HEK293 (cell line): ENCODE measurements at regions not wholly inside any gene's neighbourhood (a gene's known extent, or its start where the extent isn't known, plus 50 kb on each side); places are given as distances from the start of the nearest gene placed in this dataset.

Experiments used
- CTCF ChIA-PET: fragments of 350-600 bp; formaldehyde crosslinking; extraction: SDS; loops from one replicate; lab custom pipeline; 2021; ENCODE audit warnings: antibody characterized with exemption; lab: Yijun Ruan, JAX
- POLR2A ChIA-PET: fragments of 300-600 bp; formaldehyde crosslinking; extraction: SDS; loops from one replicate; lab custom pipeline; 2020; ENCODE audit warnings: antibody characterized with exemption, inconsistent platforms; lab: Yijun Ruan, JAX
- H3K27ac ChIP-seq: fragments of 200-500 bp; sonication (Bioruptor generic); 2 replicates; pipeline ENCODE4 v1.5.1; 2014; ENCODE audit warnings: low read depth, low read length, control low read depth, inconsistent platforms; ENCODE audit errors: extremely low read depth
- H3K36me3 ChIP-seq, 2 experiments: fragments of 200-500 bp in 1 of 2; sonication (Bioruptor generic) in 1 of 2; 1 replicate in 1 of 2; 2 replicates in 1 of 2; pipeline ENCODE4 v1.5.1; 2014 to 2017; ENCODE audit warnings: inconsistent platforms in 2 of 2, low read length in 2 of 2; ENCODE audit not compliant: control insufficient read depth in 2 of 2, insufficient read depth in 1 of 2
- H3K4me1 ChIP-seq: fragments of 200-500 bp; sonication (Bioruptor generic); 2 replicates; pipeline ENCODE4 v1.5.1; 2014; ENCODE audit warnings: mild to moderate bottlenecking, low read length, inconsistent platforms; ENCODE audit not compliant: control insufficient read depth, insufficient read depth
- H3K4me3 ChIP-seq: 2 replicates; pipeline ENCODE4 v1.5.1; 2011; ENCODE audit warnings: low read depth, mild to moderate bottlenecking, control low read depth, low read length, moderate library complexity
- H3K9me3 ChIP-seq: fragments of 200-500 bp; sonication (Bioruptor generic); 2 replicates; pipeline ENCODE4 v1.5.1; 2014; ENCODE audit warnings: low read depth, low read length, inconsistent platforms; ENCODE audit not compliant: control insufficient read depth, insufficient read depth
- BCL11A ChIP-seq: fragments of 450-650 bp; formaldehyde crosslinking; IDR thresholded peaks from 2 replicates; pipeline ENCODE4 v1.5.1; 2016; ENCODE audit warnings: low read depth, missing biosample characterization, missing genetic modification characterization
- EGR2 ChIP-seq: fragments of 450-650 bp; formaldehyde crosslinking; IDR thresholded peaks from 2 replicates; pipeline ENCODE4 v1.5.1; 2016; ENCODE audit warnings: low read depth, missing biosample characterization, missing genetic modification characterization
- GLIS2 ChIP-seq: fragments of 450-650 bp; formaldehyde crosslinking; IDR thresholded peaks from 2 replicates; pipeline ENCODE4 v1.5.1; 2016; ENCODE audit warnings: missing biosample characterization, missing genetic modification characterization
- ZEB2 ChIP-seq: fragments of 450-650 bp; formaldehyde crosslinking; IDR thresholded peaks from 2 replicates; pipeline ENCODE4 v1.5.1; 2016; ENCODE audit warnings: missing biosample characterization, missing genetic modification characterization
- ZFP37 ChIP-seq: fragments of 450-650 bp; formaldehyde crosslinking; IDR thresholded peaks from 2 replicates; pipeline ENCODE4 v1.5.1; 2016; ENCODE audit warnings: missing biosample characterization, missing genetic modification characterization
- ZFP41 ChIP-seq: fragments of 450-650 bp; formaldehyde crosslinking; IDR thresholded peaks from 2 replicates; pipeline ENCODE4 v1.5.1; 2016; ENCODE audit warnings: missing biosample characterization, missing genetic modification characterization, borderline replicate concordance
- ZNF121 ChIP-seq: fragments of 450-650 bp; formaldehyde crosslinking; IDR thresholded peaks from 2 replicates; pipeline ENCODE4 v1.5.1; 2016; ENCODE audit warnings: missing biosample characterization, missing genetic modification characterization
- ZNF148 ChIP-seq: fragments of 450-650 bp; formaldehyde crosslinking; IDR thresholded peaks from 2 replicates; pipeline ENCODE4 v1.5.0; 2017; ENCODE audit warnings: missing biosample characterization, missing genetic modification characterization, borderline replicate concordance
- ZNF24 ChIP-seq: fragments of 450-650 bp; formaldehyde crosslinking; IDR thresholded peaks from 2 replicates; pipeline ENCODE4 v1.5.1; 2016; ENCODE audit warnings: missing biosample characterization, missing genetic modification characterization
- ZNF26 ChIP-seq: fragments of 450-650 bp; formaldehyde crosslinking; IDR thresholded peaks from 2 replicates; pipeline ENCODE4 v1.5.1; 2016; ENCODE audit warnings: missing biosample characterization, missing genetic modification characterization
- ZNF324 ChIP-seq: fragments of 450-650 bp; formaldehyde crosslinking; IDR thresholded peaks from 2 replicates; pipeline ENCODE4 v1.5.1; 2016; ENCODE audit warnings: missing biosample characterization, missing genetic modification characterization
- ZNF391 ChIP-seq: fragments of 450-650 bp; formaldehyde crosslinking; IDR thresholded peaks from 2 replicates; pipeline ENCODE4 v1.5.1; 2016; ENCODE audit warnings: low read depth, missing biosample characterization, missing genetic modification characterization, borderline replicate concordance
- ZNF529 ChIP-seq: fragments of 450-650 bp; formaldehyde crosslinking; IDR thresholded peaks from 2 replicates; pipeline ENCODE4 v1.5.1; 2017; ENCODE audit warnings: missing genetic modification characterization, missing biosample characterization; ENCODE audit not compliant: insufficient replicate concordance
- ZNF585B ChIP-seq: fragments of 450-650 bp; formaldehyde crosslinking; IDR thresholded peaks from 2 replicates; pipeline ENCODE4 v1.5.1; 2016; ENCODE audit warnings: missing biosample characterization, missing genetic modification characterization
- ZNF670 ChIP-seq: fragments of 450-650 bp; formaldehyde crosslinking; IDR thresholded peaks from 2 replicates; pipeline ENCODE4 v1.5.1; 2016; ENCODE audit warnings: missing biosample characterization, missing genetic modification characterization, low read depth
- ZNF76 ChIP-seq: fragments of 450-650 bp; formaldehyde crosslinking; IDR thresholded peaks from 2 replicates; pipeline ENCODE4; 2016; ENCODE audit warnings: low read depth, missing biosample characterization, missing genetic modification characterization, borderline replicate concordance
- ZNF791 ChIP-seq: fragments of 450-650 bp; formaldehyde crosslinking; IDR thresholded peaks from 2 replicates; pipeline ENCODE4 v1.5.1; 2016; ENCODE audit warnings: missing biosample characterization, missing genetic modification characterization
- TF ChIP-seq, protein P1 (sequence below): fragments of 450-650 bp; formaldehyde crosslinking; IDR thresholded peaks from 2 replicates; pipeline ENCODE4 v1.5.1; 2016; ENCODE audit warnings: missing biosample characterization, missing genetic modification characterization
- TF ChIP-seq, protein P2 (sequence below): fragments of 450-650 bp; formaldehyde crosslinking; IDR thresholded peaks from 2 replicates; pipeline ENCODE4; 2016; ENCODE audit warnings: missing biosample characterization, missing genetic modification characterization
- TF ChIP-seq, protein P3 (sequence below): IDR thresholded peaks from 2 replicates; pipeline ENCODE4 v1.6.1; 2011; ENCODE audit warnings: mild to moderate bottlenecking, low read depth, low read length, borderline replicate concordance

GRCh38 chr3:63042833-63043232 is 167.6 kb upstream of the CADPS start:
- TF ChIP-seq ZFP37 (tag by site-specific recombination) (no peak), ZNF76 (tag by site-specific recombination) (no peak)
- CTCF ChIA-PET: interaction anchor here (0.6 to 0.7 kb wide), 2 partner anchors 158 to 673 kb away, joined by 3 to 4 read pairs; no protein-coding TSS in a partner anchor

DNA sequence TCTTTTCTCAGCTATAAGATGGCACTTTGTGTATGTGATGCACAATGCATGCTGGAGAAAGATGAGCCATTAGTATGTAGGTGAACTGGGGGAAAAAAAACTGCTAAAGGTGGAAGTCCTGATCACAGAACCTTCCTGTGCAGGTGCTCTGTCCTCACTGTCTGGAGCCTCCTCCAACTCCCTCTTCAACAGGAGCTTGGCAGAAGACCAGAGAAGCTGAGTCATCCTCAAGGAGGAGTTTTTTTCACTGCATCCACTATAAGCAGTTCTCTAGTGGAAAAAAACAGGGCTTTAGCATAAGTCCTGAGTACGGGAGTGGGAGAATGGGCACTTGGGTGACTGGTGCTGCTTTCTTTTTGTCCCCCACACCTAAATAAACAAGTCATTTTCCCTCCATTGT is 168.4 kb upstream of the CADPS start:
- no peak overlapping the region for H3K4me3 ChIP-seq
- POLR2A ChIA-PET: no interaction called here
- H3K9me3 ChIP-seq: no peaks in the 10 kb centered on the region
- no peaks in the 10 kb centered on the region for H3K36me3 ChIP-seq
- CTCF ChIA-PET: no interaction called here
- H3K27ac ChIP-seq: no peak overlapping the region
- no peaks in the 10 kb centered on the region for H3K4me1 ChIP-seq
- no peak for TF ChIP-seq BCL11A (tag by site-specific recombination)
- no peak for TF ChIP-seq ZNF391 (tag by site-specific recombination)
- no peak for TF ChIP-seq ZEB2 (tag by site-specific recombination)
- no peak for TF ChIP-seq ZNF791 (tag by site-specific recombination)
- TF ChIP-seq, protein P1, sequence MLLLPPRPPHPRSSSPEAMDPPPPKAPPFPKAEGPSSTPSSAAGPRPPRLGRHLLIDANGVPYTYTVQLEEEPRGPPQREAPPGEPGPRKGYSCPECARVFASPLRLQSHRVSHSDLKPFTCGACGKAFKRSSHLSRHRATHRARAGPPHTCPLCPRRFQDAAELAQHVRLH (tag by site-specific recombination): no peak

More at GRCh38 chr3:63042833-63043232, 167.6 kb upstream of the CADPS start:
- H3K36me3 ChIP-seq: no peaks in the 10 kb centered on the region
- no peaks in the 10 kb centered on the region for H3K9me3 ChIP-seq
- no peak overlapping the region for H3K4me3 ChIP-seq
- no peak overlapping the region for H3K27ac ChIP-seq
- H3K4me1 ChIP-seq: no peaks in the 10 kb centered on the region
- POLR2A ChIA-PET: no interaction called here

- no peaks in the 10 kb centered on the region for H3K36me3 ChIP-seq
- ChIA-PET POLR2A (no interaction called here), CTCF (no interaction called here)
- no peak overlapping the region for H3K27ac ChIP-seq
- H3K4me1 ChIP-seq: no peaks in the 10 kb centered on the region
- no peak for TF ChIP-seq ZNF529
- TF ChIP-seq ZNF391 (tag by site-specific recombination): no peak
- no peak for TF ChIP-seq ZNF26 (tag by site-specific recombination)
- TF ChIP-seq ZNF324: no peak
- TF ChIP-seq, protein P2, sequence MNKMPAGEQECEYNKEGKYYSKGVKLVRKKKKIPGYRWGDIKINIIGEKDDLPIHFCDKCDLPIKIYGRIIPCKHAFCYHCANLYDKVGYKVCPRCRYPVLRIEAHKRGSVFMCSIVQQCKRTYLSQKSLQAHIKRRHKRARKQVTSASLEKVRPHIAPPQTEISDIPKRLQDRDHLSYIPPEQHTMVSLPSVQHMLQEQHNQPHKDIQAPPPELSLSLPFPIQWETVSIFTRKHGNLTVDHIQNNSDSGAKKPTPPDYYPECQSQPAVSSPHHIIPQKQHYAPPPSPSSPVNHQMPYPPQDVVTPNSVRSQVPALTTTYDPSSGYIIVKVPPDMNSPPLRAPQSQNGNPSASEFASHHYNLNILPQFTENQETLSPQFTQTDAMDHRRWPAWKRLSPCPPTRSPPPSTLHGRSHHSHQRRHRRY (tag by site-specific recombination): no peak
- no peaks in the 10 kb centered on the region for H3K9me3 ChIP-seq
- H3K4me3 ChIP-seq: no peak overlapping the region
Measured at GRCh38 chr3:63046152-63046551, 170.9 kb upstream of the CADPS start.

DNA sequence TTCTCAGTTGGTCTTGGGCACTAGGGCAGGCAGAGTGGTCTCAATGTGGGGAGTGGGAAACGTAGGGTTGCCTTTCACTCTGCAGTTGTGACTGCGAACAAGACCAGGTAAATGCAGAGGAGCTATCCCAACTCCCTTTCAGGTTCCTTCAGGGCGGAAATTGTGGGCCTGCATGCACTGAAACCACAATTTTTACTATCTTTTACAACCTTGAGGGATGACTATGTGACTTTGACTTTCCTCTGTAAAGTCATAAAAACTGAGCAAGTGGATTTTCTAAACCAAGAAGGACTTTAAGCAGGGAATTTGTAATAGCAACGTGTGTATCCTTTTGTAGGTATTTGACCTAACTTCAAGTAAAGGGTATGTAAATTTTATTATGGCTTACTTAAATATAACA is 171.4 kb upstream of the CADPS start:
- H3K4me3 ChIP-seq: no peak overlapping the region
- no peak for TF ChIP-seq ZNF585B (tag by site-specific recombination)
- TF ChIP-seq GLIS2 (tag by site-specific recombination): no peak
- no peak for TF ChIP-seq ZNF670
- TF ChIP-seq, protein P1 (tag by site-specific recombination): no peak
- no peak for TF ChIP-seq ZFP41 (tag by site-specific recombination)
- TF ChIP-seq, protein P3, sequence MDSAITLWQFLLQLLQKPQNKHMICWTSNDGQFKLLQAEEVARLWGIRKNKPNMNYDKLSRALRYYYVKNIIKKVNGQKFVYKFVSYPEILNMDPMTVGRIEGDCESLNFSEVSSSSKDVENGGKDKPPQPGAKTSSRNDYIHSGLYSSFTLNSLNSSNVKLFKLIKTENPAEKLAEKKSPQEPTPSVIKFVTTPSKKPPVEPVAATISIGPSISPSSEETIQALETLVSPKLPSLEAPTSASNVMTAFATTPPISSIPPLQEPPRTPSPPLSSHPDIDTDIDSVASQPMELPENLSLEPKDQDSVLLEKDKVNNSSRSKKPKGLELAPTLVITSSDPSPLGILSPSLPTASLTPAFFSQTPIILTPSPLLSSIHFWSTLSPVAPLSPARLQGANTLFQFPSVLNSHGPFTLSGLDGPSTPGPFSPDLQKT: no peak
- no peak for TF ChIP-seq ZNF24 (tag by site-specific recombination)
- no peak for TF ChIP-seq ZNF121 (tag by site-specific recombination)
- no peak for TF ChIP-seq ZNF148 (tag by site-specific recombination)
- no peak for TF ChIP-seq EGR2

More for the DNA sequence above, 171.4 kb upstream of the CADPS start:
- POLR2A ChIA-PET: no interaction called here
- Histone ChIP-seq H3K36me3 (no peaks in the 10 kb centered on the region), H3K9me3 (no peaks in the 10 kb centered on the region), H3K27ac (no peak overlapping the region), H3K4me1 (no peaks in the 10 kb centered on the region)
- CTCF ChIA-PET: no interaction called here
